ENCODE measurements at regions not wholly inside any gene's neighbourhood (a gene's known extent, or its start where the extent isn't known, plus 50 kb on each side); places are given as distances from the start of the nearest gene placed in this dataset.

DNA sequence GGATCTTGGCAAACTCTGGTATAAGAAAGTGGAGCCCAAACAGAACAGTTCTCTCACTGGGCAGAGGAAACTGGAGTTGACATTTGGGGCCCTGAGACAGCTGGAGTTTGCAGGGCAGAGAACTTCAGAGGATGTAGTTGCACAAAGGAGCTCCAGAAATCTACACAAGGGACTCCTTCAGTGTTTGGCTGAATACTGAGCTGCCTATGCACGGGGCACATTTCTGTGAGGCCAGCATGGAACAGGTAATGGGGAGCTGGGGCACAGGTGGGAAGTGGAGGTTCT is 169.3 kb downstream of the ANKRD60 start:
- intact Hi-C loops (cut with micrococcal nuclease): no loop called here
- peaks cover 17% of the 10 kb centered on the region for H3K27me3 Mint-ChIP-seq (ENCODE audit: low read depth)
- CTCF ChIA-PET: no interaction called here

GRCh38 chr20:58058421-58059259 is 169.8 kb downstream of the ANKRD60 start:
- peaks cover 9% of the 10 kb centered on the region for H3K9me3 Mint-ChIP-seq
- DNase-seq: no peak
- H3K4me3 Mint-ChIP-seq: no peak overlapping the region
- H3K27ac Mint-ChIP-seq: no peak overlapping the region
- intact Hi-C loops (cut with micrococcal nuclease): no loop called here
- CTCF ChIA-PET: no interaction called here
- H3K27me3 Mint-ChIP-seq (ENCODE audit: low read depth): peaks cover 17% of the 10 kb centered on the region
- H3K36me3 Mint-ChIP-seq (ENCODE audit: low read depth): no peaks in the 10 kb centered on the region
- no peaks in the 10 kb centered on the region for H3K4me1 Mint-ChIP-seq (ENCODE audit: low read depth)

More for the DNA sequence above, 169.3 kb downstream of the ANKRD60 start:
- H3K4me1 Mint-ChIP-seq (ENCODE audit: low read depth): no peaks in the 10 kb centered on the region
- no peak overlapping the region for H3K4me3 Mint-ChIP-seq
- no peak for DNase-seq
- H3K9me3 Mint-ChIP-seq: peaks cover 9% of the 10 kb centered on the region
- no peaks in the 10 kb centered on the region for H3K36me3 Mint-ChIP-seq (ENCODE audit: low read depth)
- H3K27ac Mint-ChIP-seq: no peak overlapping the region

GRCh38 chr20:58056921-58057686 is 171.3 kb downstream of the ANKRD60 start:
- Mint-ChIP-seq H3K27ac (no peak overlapping the region), H3K36me3 (ENCODE audit: low read depth) (no peaks in the 10 kb centered on the region), H3K4me1 (ENCODE audit: low read depth) (no peaks in the 10 kb centered on the region), H3K27me3 (ENCODE audit: low read depth) (peaks cover 17% of the 10 kb centered on the region), H3K4me3 (no peak overlapping the region), H3K9me3 (peaks cover 1% of the 10 kb centered on the region)
- CTCF ChIA-PET: no interaction called here
- intact Hi-C loops (cut with micrococcal nuclease): no loop called here
- no peak for DNase-seq

DNA sequence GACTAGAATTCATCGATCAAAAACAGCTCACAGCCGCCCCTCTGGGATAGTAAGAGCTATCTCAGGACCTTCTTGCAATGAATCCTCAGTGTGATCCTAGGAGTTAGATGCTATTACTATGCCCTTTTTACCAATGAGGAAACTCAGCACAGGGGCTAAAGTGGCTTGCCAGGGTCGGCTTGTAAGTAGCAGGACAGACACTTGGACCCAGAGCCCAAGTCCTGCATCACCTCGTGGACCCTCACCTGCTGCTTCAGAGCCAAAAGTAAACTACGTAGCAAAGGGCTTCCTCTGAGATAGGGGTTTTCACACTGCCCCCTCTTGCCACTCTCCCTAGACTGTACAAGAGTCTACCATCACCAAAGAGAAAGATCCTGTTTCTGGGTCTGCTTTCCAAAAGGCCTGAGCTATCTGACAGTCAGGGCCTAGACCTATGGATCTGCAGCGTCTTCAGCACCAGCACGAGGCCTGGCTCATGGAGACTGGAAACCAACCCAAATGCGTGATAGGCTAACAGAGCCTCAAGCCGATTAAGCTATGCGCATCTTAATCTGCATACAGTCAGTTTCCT is 172.3 kb downstream of the ANKRD60 start:
- Mint-ChIP-seq H3K27ac (no peak overlapping the region), H3K9me3 (peaks cover 6% of the 10 kb centered on the region), H3K27me3 (ENCODE audit: low read depth) (peaks cover 17% of the 10 kb centered on the region), H3K4me1 (ENCODE audit: low read depth) (no peaks in the 10 kb centered on the region), H3K4me3 (no peak overlapping the region), H3K36me3 (ENCODE audit: low read depth) (no peaks in the 10 kb centered on the region)
- CTCF ChIA-PET: no interaction called here
- DNase-seq: no peak
- intact Hi-C loops (cut with micrococcal nuclease): no loop called here

DNA sequence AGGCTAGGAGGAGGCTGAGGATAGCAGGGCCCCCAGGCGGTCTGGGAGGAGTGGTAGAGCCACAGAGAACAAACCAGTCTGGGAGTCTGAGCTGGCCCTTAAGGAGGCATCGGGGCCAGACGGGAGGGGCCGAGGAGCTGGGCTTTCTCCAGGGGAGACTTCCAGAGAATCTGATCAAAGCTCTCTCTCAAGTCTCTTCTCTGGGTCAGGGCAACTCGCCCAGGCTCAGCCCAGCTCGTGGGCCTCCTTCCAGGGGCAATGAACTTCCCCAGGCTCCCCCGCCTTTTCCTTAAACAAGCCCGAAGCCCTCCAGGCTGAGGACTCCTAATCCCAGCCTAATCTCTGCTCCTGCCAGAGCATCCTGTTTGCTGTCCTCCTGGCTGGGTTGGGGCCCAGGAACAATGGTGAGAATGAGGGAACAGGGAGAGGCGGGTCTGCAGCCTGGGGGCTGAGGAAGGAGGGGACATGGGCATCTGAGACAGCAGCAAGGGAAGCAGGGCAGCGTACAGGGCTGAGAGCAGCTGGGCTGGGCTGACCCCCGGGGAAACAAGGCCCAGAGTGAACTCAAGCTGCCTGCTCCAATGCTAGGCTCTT is 173.6 kb downstream of the ANKRD60 start:
- H3K27ac Mint-ChIP-seq: no peak overlapping the region
- H3K36me3 Mint-ChIP-seq (ENCODE audit: low read depth): no peaks in the 10 kb centered on the region
- H3K4me3 Mint-ChIP-seq: no peak overlapping the region
- intact Hi-C loops (cut with micrococcal nuclease): no loop called here
- H3K9me3 Mint-ChIP-seq: peaks cover 6% of the 10 kb centered on the region
- DNase-seq: no peak
- H3K4me1 Mint-ChIP-seq (ENCODE audit: low read depth): no peaks in the 10 kb centered on the region
- peaks cover 17% of the 10 kb centered on the region for H3K27me3 Mint-ChIP-seq (ENCODE audit: low read depth)
- CTCF ChIA-PET: no interaction called here

GRCh38 chr20:58054082-58054779 is 174.2 kb downstream of the ANKRD60 start:
- DNase-seq: no peak
- Mint-ChIP-seq H3K27ac (no peak overlapping the region), H3K9me3 (peaks cover 7% of the 10 kb centered on the region), H3K27me3 (ENCODE audit: low read depth) (peaks cover 14% of the 10 kb centered on the region), H3K36me3 (ENCODE audit: low read depth) (no peaks in the 10 kb centered on the region), H3K4me3 (no peak overlapping the region), H3K4me1 (ENCODE audit: low read depth) (no peaks in the 10 kb centered on the region)
- CTCF ChIA-PET: no interaction called here
- intact Hi-C loops (cut with micrococcal nuclease): no loop called here

- CTCF ChIA-PET: no interaction called here
- Mint-ChIP-seq H3K27me3 (ENCODE audit: low read depth) (peaks cover 13% of the 10 kb centered on the region), H3K4me3 (no peak overlapping the region), H3K27ac (no peak overlapping the region), H3K4me1 (ENCODE audit: low read depth) (no peaks in the 10 kb centered on the region), H3K36me3 (ENCODE audit: low read depth) (no peaks in the 10 kb centered on the region), H3K9me3 (peaks cover 7% of the 10 kb centered on the region)
- intact Hi-C loops (cut with micrococcal nuclease): no loop called here
- no peak for DNase-seq
Observed at GRCh38 chr20:58053391-58054055, 174.9 kb downstream of the ANKRD60 start.

DNA sequence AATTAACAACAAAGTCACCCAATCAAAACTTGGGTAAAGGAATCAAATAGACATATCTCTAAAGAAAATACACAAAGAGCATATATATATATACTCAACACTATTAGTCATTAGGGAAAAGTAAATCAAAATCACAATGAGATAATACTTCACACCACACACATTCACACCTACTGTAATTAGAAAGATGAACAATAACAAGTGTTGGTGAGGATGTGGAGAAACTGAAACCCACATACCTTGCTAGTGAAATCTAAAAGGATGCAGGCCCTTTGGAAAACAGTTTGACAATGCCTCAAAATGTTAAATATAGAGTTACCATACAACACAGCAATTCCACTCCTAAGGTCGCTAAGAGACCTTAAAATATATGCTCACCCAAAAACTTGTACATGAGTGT is 177.1 kb downstream of the ANKRD60 start:
- CTCF ChIA-PET: no interaction called here
- intact Hi-C loops (cut with micrococcal nuclease): no loop called here
- Mint-ChIP-seq H3K27ac (no peak overlapping the region), H3K9me3 (peaks cover 7% of the 10 kb centered on the region), H3K4me1 (ENCODE audit: low read depth) (no peaks in the 10 kb centered on the region), H3K4me3 (no peak overlapping the region), H3K36me3 (ENCODE audit: low read depth) (no peaks in the 10 kb centered on the region), H3K27me3 (ENCODE audit: low read depth) (peaks cover 10% of the 10 kb centered on the region)
- DNase-seq: no peak

GRCh38 chr20:58048096-58048702 is 180.3 kb downstream of the ANKRD60 start:
- intact Hi-C loops (cut with micrococcal nuclease): no loop called here
- no peaks in the 10 kb centered on the region for H3K4me1 Mint-ChIP-seq (ENCODE audit: low read depth)
- peak; percentile 19 for DNase-seq
- H3K36me3 Mint-ChIP-seq (ENCODE audit: low read depth): no peaks in the 10 kb centered on the region
- H3K27ac Mint-ChIP-seq: no peak overlapping the region
- peaks cover 5% of the 10 kb centered on the region for H3K27me3 Mint-ChIP-seq (ENCODE audit: low read depth)
- no peak overlapping the region for H3K4me3 Mint-ChIP-seq
- peaks cover 7% of the 10 kb centered on the region for H3K9me3 Mint-ChIP-seq
- CTCF ChIA-PET: interaction anchor here (0.6 to 1.0 kb wide), 2 partner anchors 296 to 454 kb away, joined by 3 to 5 read pairs; no protein-coding TSS in a partner anchor

DNA sequence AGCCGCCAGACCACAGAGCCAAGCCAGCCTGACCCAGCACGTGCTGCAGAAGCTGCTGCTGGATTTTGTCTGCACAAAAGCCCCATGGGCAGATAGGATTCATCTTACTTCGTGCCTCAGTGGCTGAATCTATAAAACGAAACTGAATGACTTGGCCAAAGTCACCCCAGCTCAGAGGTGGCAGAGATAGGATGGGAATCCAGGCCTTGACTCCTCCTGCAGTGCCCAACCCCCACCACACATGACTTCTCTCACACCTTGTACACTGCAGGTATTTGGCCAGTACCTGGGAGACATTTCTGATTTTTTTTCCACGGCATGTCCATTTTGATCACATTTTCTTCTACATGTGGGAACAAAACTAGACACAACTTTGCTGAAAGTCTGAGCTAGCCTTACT is 182.1 kb downstream of the ANKRD60 start:
- CTCF ChIA-PET: no interaction called here

DNA sequence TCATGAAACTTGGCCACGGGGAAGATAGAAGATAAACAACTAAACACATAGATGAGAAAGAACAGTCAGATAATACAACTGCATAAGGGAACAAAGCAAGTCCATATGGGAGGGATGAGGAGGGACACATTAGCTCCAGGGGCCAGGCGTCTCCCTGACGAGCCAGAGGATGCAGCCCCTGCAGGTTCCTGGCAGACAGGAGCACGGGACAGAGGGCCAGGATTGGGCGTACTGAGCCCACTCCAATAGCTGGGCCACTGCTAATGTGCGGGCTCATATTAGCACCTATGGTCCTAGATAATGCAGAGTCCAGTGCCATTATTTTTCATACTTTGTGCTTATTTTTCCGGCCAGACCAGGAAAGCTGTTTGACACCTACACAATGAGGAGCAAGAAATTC is 182.9 kb downstream of the ANKRD60 start:
- Mint-ChIP-seq H3K27me3 (ENCODE audit: low read depth) (peaks cover 5% of the 10 kb centered on the region), H3K4me1 (ENCODE audit: low read depth) (peaks cover 4% of the 10 kb centered on the region), H3K9me3 (peaks cover 1% of the 10 kb centered on the region), H3K36me3 (ENCODE audit: low read depth) (no peaks in the 10 kb centered on the region), H3K4me3 (no peak overlapping the region), H3K27ac (no peak overlapping the region)
- intact Hi-C loops (cut with micrococcal nuclease): no loop called here
- no peak for DNase-seq
- CTCF ChIA-PET: no interaction called here

More for the DNA sequence above, 182.1 kb downstream of the ANKRD60 start:
- no peak for DNase-seq
- intact Hi-C loops (cut with micrococcal nuclease): no loop called here
- Mint-ChIP-seq H3K4me3 (no peak overlapping the region), H3K36me3 (ENCODE audit: low read depth) (no peaks in the 10 kb centered on the region), H3K27ac (no peak overlapping the region), H3K9me3 (peaks cover 1% of the 10 kb centered on the region), H3K4me1 (ENCODE audit: low read depth) (peaks cover 4% of the 10 kb centered on the region), H3K27me3 (ENCODE audit: low read depth) (peaks cover 5% of the 10 kb centered on the region)
